Activated CD4-positive, CD25-positive, alpha-beta regulatory T cell treated with anti-CD3 and anti-CD28 coated beads, Interleukin-2, amount 50 U/mL, for 16 hours (primary cell): ENCODE measurements at regions not wholly inside any gene's neighbourhood (a gene's known extent, or its start where the extent isn't known, plus 50 kb on each side); places are given as distances from the start of the nearest gene placed in this dataset.
"Not testable (repeated sequence)": the region's sequence is repeated elsewhere in the genome, so short reads cannot be mapped to it uniquely, and the experiment has no call there.

Experiments
- DNase-seq: peaks from one replicate; pipeline ENCODE4 v3.0.0-alpha.2; 2020; ENCODE audit warnings: low read depth, low spot score

- DNase-seq: not testable (repeated sequence)
These were observed 676.6 kb upstream of the AMELY start for GRCh38 chrY:7588176-7588575.

- no peak for DNase-seq
These were observed 651.0 kb upstream of the AMELY start for GRCh38 chrY:7562541-7562940.

GRCh38 chrY:7557675-7558074 lies 646.1 kb upstream of the AMELY start:
- no peak for DNase-seq

- DNase-seq: no peak
These were observed 643.5 kb upstream of the AMELY start for GRCh38 chrY:7555006-7555405.

GRCh38 chrY:7545060-7545459 lies 633.5 kb upstream of the AMELY start:
- no peak for DNase-seq

- no peak for DNase-seq
These were observed 632.7 kb upstream of the AMELY start for GRCh38 chrY:7544172-7544770.

- DNase-seq: no peak
These were observed 632.0 kb upstream of the AMELY start for GRCh38 chrY:7543506-7543905.

GRCh38 chrY:7542256-7542858 lies 630.8 kb upstream of the AMELY start:
- no peak for DNase-seq

GRCh38 chrY:7529396-7529795 lies 617.8 kb upstream of the AMELY start:
- DNase-seq: no peak

- not testable (repeated sequence) for DNase-seq
These were observed 616.0 kb upstream of the AMELY start for GRCh38 chrY:7527568-7527967.

GRCh38 chrY:7518387-7518786 lies 606.8 kb upstream of the AMELY start:
- no peak for DNase-seq

GRCh38 chrY:7516268-7516667 lies 604.7 kb upstream of the AMELY start:
- no peak for DNase-seq

GRCh38 chrY:7515812-7516211 lies 604.3 kb upstream of the AMELY start:
- DNase-seq: no peak

GRCh38 chrY:7502896-7503295 lies 591.3 kb upstream of the AMELY start:
- DNase-seq: no peak

GRCh38 chrY:7501236-7501635 lies 589.7 kb upstream of the AMELY start:
- no peak for DNase-seq

GRCh38 chrY:7496001-7496400 lies 584.4 kb upstream of the AMELY start:
- DNase-seq: no peak

- DNase-seq: not testable (repeated sequence)
These were observed 573.1 kb upstream of the AMELY start for GRCh38 chrY:7484455-7485285.

GRCh38 chrY:7471976-7472375 lies 560.4 kb upstream of the AMELY start:
- DNase-seq: no peak

GRCh38 chrY:7470037-7470436 lies 558.5 kb upstream of the AMELY start:
- DNase-seq: no peak

- no peak for DNase-seq
These were observed 557.6 kb upstream of the AMELY start for GRCh38 chrY:7468951-7469745.

- no peak for DNase-seq
These were observed 556.4 kb upstream of the AMELY start for GRCh38 chrY:7467796-7468520.
